Suppressor macrophage treated with lipopolysaccharide for 4 hours (primary cell): ENCODE measurements at regions not wholly inside any gene's neighbourhood (a gene's known extent, or its start where the extent isn't known, plus 50 kb on each side); places are given as distances from the start of the nearest gene placed in this dataset.

Source experiments
- DNase-seq: peaks from one replicate; pipeline ENCODE4 v3.0.0-alpha.2; 2020

GRCh38 chr7:80563561-80564327 is 51.9 kb upstream of the GNAT3 start:
- DNase-seq: no peak

GRCh38 chr7:80565554-80565953 is 53.7 kb upstream of the GNAT3 start:
- DNase-seq: no peak

GRCh38 chr7:80581486-80582260 is 56.8 kb upstream of the CD36 start:
- DNase-seq: no peak

GRCh38 chr7:80583901-80584300 is 54.5 kb upstream of the CD36 start:
- no peak for DNase-seq

GRCh38 chr7:80584778-80585177 is 53.7 kb upstream of the CD36 start:
- DNase-seq: peak; percentile 5

GRCh38 chr7:80587538-80587937 is 50.9 kb upstream of the CD36 start:
- DNase-seq: no peak

GRCh38 chr7:80588591-80588990 is 49.9 kb upstream of the CD36 start:
- no peak for DNase-seq
